ENCODE measurements at regions not wholly inside any gene's neighbourhood (a gene's known extent, or its start where the extent isn't known, plus 50 kb on each side); places are given as distances from the start of the nearest gene placed in this dataset.

DNA sequence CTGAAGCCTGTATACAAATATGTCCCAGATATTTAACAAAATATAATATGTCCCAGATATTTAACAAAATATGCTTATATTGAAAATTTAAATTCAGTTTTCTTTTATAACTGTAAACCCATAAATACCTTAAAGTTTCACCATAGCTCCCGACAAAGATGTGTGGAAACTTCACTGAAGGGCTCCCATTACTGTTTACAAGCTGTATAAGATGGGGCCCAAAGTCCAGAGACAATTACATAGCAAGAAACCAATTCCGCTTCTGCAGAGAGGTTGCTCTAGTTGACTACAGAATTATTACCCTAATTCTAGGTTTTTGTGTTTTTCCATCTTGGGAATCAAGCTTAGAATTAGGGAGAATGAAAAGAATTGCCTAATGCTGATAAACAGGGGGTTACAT is 102.6 kb upstream of the EPHA6 start:
- TF ChIP-seq, protein P1, sequence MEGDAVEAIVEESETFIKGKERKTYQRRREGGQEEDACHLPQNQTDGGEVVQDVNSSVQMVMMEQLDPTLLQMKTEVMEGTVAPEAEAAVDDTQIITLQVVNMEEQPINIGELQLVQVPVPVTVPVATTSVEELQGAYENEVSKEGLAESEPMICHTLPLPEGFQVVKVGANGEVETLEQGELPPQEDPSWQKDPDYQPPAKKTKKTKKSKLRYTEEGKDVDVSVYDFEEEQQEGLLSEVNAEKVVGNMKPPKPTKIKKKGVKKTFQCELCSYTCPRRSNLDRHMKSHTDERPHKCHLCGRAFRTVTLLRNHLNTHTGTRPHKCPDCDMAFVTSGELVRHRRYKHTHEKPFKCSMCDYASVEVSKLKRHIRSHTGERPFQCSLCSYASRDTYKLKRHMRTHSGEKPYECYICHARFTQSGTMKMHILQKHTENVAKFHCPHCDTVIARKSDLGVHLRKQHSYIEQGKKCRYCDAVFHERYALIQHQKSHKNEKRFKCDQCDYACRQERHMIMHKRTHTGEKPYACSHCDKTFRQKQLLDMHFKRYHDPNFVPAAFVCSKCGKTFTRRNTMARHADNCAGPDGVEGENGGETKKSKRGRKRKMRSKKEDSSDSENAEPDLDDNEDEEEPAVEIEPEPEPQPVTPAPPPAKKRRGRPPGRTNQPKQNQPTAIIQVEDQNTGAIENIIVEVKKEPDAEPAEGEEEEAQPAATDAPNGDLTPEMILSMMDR (IDR thresholded peaks at IDR 0.05): no peak
- no peak for TF ChIP-seq POLR2A (IDR thresholded peaks at IDR 0.05)

Data from Peyer's patch (tissue), 4 donors.